Ascending aorta (tissue), 2 donors: ENCODE measurements at regions not wholly inside any gene's neighbourhood (a gene's known extent, or its start where the extent isn't known, plus 50 kb on each side); places are given as distances from the start of the nearest gene placed in this dataset.

Experiments used
- DNase-seq, 2 donors: peaks; one replicate each; pipeline ENCODE4 v3.0.0-alpha.2; 2019; ENCODE audit warnings: low spot score in 2 of 2
- H3K27ac ChIP-seq, 2 donors: fragments of 200-600 bp; sonication (generic); one replicate each; pipeline ENCODE4 v1.5.1; 2016 to 2017; ENCODE audit warnings: mild to moderate bottlenecking in 1 of 2
- H3K27me3 ChIP-seq: fragments of 200-600 bp; sonication (generic); one replicate; pipeline ENCODE4 v1.5.1; 2017
- H3K36me3 ChIP-seq, 2 donors: fragments of 200-600 bp; sonication (generic); one replicate each; pipeline ENCODE4 v1.5.1; 2016
- H3K4me1 ChIP-seq, 2 donors: fragments of 200-600 bp; sonication (generic); one replicate each; pipeline ENCODE4 v1.5.1; 2016 to 2017; ENCODE audit warnings: mild to moderate bottlenecking in 1 of 2
- H3K4me3 ChIP-seq, 2 donors: fragments of 200-600 bp; sonication (generic); one replicate each; pipeline ENCODE4 v1.5.1; 2016 to 2017; ENCODE audit warnings: mild to moderate bottlenecking in 1 of 2
- H3K9me3 ChIP-seq, 2 donors: fragments of 200-600 bp; sonication (generic); one replicate each; pipeline ENCODE4 v1.5.1; 2016
- intact Hi-C: fragments of 100-400 bp; cut with DNase I; formaldehyde crosslinking; loops from one replicate; pipeline ENCODE4 v1.15.1; 2023
- TF ChIP-seq, protein P1 (sequence below), 3 experiments: fragments of 200-600 bp in 2 of 3; fragments of 450-650 bp in 1 of 3; sonication (generic) in 2 of 3; IDR thresholded peaks; one replicate each; pipeline ENCODE4 v1.5.1; 2016 to 2019; ENCODE audit warnings: antibody characterized with exemption in 3 of 3, mild to moderate bottlenecking in 1 of 3, moderate library complexity in 1 of 3

- Histone ChIP-seq H3K9me3 (no peaks in the 10 kb centered on the region), H3K36me3 (no peaks in the 10 kb centered on the region), H3K27me3 (no peaks in the 10 kb centered on the region), H3K4me3 (no peak overlapping the region), H3K4me1 (peaks cover 0 to 2% of the 10 kb centered on the region in 2 donors), H3K27ac (no peak overlapping the region)
- intact Hi-C loops, result no loop called here
- no peak for DNase-seq
- TF ChIP-seq, protein P1, sequence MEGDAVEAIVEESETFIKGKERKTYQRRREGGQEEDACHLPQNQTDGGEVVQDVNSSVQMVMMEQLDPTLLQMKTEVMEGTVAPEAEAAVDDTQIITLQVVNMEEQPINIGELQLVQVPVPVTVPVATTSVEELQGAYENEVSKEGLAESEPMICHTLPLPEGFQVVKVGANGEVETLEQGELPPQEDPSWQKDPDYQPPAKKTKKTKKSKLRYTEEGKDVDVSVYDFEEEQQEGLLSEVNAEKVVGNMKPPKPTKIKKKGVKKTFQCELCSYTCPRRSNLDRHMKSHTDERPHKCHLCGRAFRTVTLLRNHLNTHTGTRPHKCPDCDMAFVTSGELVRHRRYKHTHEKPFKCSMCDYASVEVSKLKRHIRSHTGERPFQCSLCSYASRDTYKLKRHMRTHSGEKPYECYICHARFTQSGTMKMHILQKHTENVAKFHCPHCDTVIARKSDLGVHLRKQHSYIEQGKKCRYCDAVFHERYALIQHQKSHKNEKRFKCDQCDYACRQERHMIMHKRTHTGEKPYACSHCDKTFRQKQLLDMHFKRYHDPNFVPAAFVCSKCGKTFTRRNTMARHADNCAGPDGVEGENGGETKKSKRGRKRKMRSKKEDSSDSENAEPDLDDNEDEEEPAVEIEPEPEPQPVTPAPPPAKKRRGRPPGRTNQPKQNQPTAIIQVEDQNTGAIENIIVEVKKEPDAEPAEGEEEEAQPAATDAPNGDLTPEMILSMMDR (IDR thresholded peaks at IDR 0.05), result no peak
Measured at GRCh38 chr1:80893115-80893514, 907.6 kb upstream of the ADGRL2 start.

DNA sequence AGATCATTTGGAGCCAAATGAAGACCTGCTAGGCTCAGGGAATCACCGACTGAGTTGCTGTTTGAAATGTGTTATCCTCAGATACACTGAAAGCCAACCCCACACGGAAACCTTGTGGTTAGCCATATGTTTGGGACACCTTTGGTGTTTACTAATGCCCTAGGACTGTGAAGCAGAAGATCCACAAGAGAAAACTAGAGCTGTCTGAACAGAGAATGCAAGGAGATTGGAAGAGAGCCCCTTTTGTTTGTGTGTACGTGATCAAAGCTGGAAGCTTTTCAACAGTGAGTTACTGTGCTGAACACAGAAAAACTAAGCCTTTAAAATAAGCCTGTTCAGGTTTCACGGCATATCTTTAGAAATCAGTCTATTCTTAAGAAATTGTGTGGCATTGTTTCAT is 908.2 kb upstream of the ADGRL2 start:
- intact Hi-C loops, result no loop called here
- no peak for DNase-seq
- H3K9me3 ChIP-seq, result no peaks in the 10 kb centered on the region
- TF ChIP-seq, protein P1 (IDR thresholded peaks at IDR 0.05), result no peak
- peaks cover 0 to 2% of the 10 kb centered on the region in 2 donors for H3K4me1 ChIP-seq
- H3K4me3 ChIP-seq, result no peak overlapping the region
- no peaks in the 10 kb centered on the region for H3K27me3 ChIP-seq
- no peak overlapping the region for H3K27ac ChIP-seq
- H3K36me3 ChIP-seq, result no peaks in the 10 kb centered on the region

- no peak for DNase-seq
- Histone ChIP-seq H3K27me3 (no peaks in the 10 kb centered on the region), H3K27ac (no peak overlapping the region), H3K9me3 (no peaks in the 10 kb centered on the region), H3K4me3 (no peak overlapping the region), H3K36me3 (no peaks in the 10 kb centered on the region), H3K4me1 (peaks cover 0 to 2% of the 10 kb centered on the region in 2 donors)
- intact Hi-C loops, result no loop called here
- TF ChIP-seq, protein P1 (IDR thresholded peaks at IDR 0.05), result no peak
Measured at GRCh38 chr1:80891871-80892270, 908.9 kb upstream of the ADGRL2 start.

DNA sequence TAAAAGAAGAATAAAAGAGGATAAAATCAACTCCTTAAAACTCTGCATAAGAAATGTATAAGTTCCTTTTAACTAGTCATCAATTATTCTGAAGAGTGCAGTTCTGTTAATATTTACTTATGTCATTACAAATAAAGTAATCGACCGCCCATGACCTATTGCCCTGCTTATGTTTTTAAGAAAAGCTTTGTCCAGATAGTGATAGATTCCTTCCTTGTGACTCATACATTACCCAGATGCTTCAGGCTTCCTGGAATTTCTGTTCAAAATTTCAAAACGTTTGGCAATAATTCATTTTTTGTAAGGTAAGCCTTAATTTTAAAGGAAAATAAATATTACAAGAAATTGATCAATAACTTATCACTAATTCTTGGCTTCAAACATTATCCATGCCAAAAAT is 918.2 kb upstream of the ADGRL2 start:
- H3K4me1 ChIP-seq, result no peaks in the 10 kb centered on the region
- TF ChIP-seq, protein P1 (IDR thresholded peaks at IDR 0.05), result no peak
- intact Hi-C loops, result no loop called here
- H3K4me3 ChIP-seq, result no peak overlapping the region
- H3K27ac ChIP-seq, result no peak overlapping the region
- H3K27me3 ChIP-seq, result no peaks in the 10 kb centered on the region
- no peaks in the 10 kb centered on the region for H3K36me3 ChIP-seq
- no peak for DNase-seq
- H3K9me3 ChIP-seq, result no peaks in the 10 kb centered on the region

DNA sequence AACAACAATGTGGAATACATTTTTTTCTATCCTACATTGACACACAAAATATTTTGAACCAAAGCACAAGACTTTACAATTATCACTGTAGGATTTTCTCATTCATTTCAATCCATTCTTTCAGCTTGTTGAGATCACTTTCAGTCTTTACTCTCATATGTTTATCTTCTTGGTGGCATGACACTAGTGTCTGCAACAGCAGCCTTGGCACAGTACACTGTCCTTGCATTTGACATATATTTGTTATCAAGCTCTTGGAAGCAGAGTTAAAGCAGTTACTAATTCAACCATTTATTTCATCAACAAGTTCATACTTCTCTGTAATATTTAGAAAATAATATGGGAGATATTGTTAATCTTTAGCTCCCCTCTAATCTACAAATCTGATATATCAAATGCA is 922.4 kb upstream of the ADGRL2 start:
- Histone ChIP-seq H3K27me3 (no peaks in the 10 kb centered on the region), H3K9me3 (no peaks in the 10 kb centered on the region), H3K4me3 (no peak overlapping the region), H3K27ac (no peak overlapping the region), H3K36me3 (no peaks in the 10 kb centered on the region), H3K4me1 (no peaks in the 10 kb centered on the region)
- TF ChIP-seq, protein P1 (IDR thresholded peaks at IDR 0.05), result no peak
- intact Hi-C loops, result no loop called here
- DNase-seq, result no peak

DNA sequence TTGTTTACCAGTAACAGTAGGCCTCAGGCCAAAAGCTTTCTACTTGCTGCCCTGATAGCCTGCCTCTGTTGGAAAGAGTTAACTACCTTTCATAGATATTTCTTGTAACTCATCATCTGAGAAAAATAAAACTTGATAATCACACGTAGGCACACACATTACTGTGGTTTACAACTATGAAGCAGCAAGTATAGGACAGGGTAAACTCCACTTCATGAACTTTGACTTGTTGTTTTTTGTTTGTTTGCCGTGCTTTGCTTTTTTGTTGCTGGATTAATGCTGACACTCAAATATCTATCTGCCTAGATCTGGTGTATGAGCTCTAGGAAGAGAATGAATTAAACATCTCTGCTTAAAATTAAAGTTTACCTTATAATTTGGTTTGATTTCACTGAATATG is 924.7 kb upstream of the ADGRL2 start:
- no peaks in the 10 kb centered on the region for H3K9me3 ChIP-seq
- H3K27me3 ChIP-seq, result no peaks in the 10 kb centered on the region
- no peak overlapping the region for H3K4me3 ChIP-seq
- TF ChIP-seq, protein P1 (IDR thresholded peaks at IDR 0.05), result no peak
- H3K36me3 ChIP-seq, result no peaks in the 10 kb centered on the region
- no peak for DNase-seq
- intact Hi-C loops, result no loop called here
- no peaks in the 10 kb centered on the region for H3K4me1 ChIP-seq
- no peak overlapping the region for H3K27ac ChIP-seq
